ENCODE measurements at regions not wholly inside any gene's neighbourhood (a gene's known extent, or its start where the extent isn't known, plus 50 kb on each side); places are given as distances from the start of the nearest gene placed in this dataset.

GRCh38 chr3:180246688-180247195, 210.0 kb upstream of the PEX5L start:
- no peak overlapping the region for H3K4me3 ChIP-seq (ENCODE audit: control insufficient read depth, low read depth, low read length)
- no peak for TF ChIP-seq CTCF (IDR thresholded peaks at IDR 0.05; ENCODE audit: control insufficient read depth, insufficient read depth, low read depth, low read length, missing control alignments)
- no peak for DNase-seq (ENCODE audit: low read depth)

GRCh38 chr3:180250172-180250571, 213.4 kb upstream of the PEX5L start:
- peak; percentile 14 for DNase-seq (ENCODE audit: low read depth)
- TF ChIP-seq CTCF (IDR thresholded peaks at IDR 0.05; ENCODE audit: control insufficient read depth, insufficient read depth, low read depth, low read length, missing control alignments): no peak
- H3K4me3 ChIP-seq (ENCODE audit: control insufficient read depth, low read depth, low read length): no peak overlapping the region

GRCh38 chr3:180252683-180253082, 215.9 kb upstream of the PEX5L start:
- no peak for TF ChIP-seq CTCF (IDR thresholded peaks at IDR 0.05; ENCODE audit: control insufficient read depth, insufficient read depth, low read depth, low read length, missing control alignments)
- H3K4me3 ChIP-seq (ENCODE audit: control insufficient read depth, low read depth, low read length): no peak overlapping the region
- DNase-seq (ENCODE audit: low read depth): no peak

- DNase-seq (ENCODE audit: low read depth): peak; percentile 8
- H3K4me3 ChIP-seq (ENCODE audit: control insufficient read depth, low read depth, low read length): no peak overlapping the region
- no peak for TF ChIP-seq CTCF (IDR thresholded peaks at IDR 0.05; ENCODE audit: control insufficient read depth, insufficient read depth, low read depth, low read length, missing control alignments)
These were observed 216.5 kb upstream of the PEX5L start for GRCh38 chr3:180253283-180253682.

- H3K4me3 ChIP-seq (ENCODE audit: control insufficient read depth, low read depth, low read length): no peak overlapping the region
- no peak for TF ChIP-seq CTCF (IDR thresholded peaks at IDR 0.05; ENCODE audit: control insufficient read depth, insufficient read depth, low read depth, low read length, missing control alignments)
- no peak for DNase-seq (ENCODE audit: low read depth)
These were observed 227.7 kb upstream of the PEX5L start for GRCh38 chr3:180264479-180264878.

- no peak for TF ChIP-seq CTCF (IDR thresholded peaks at IDR 0.05; ENCODE audit: control insufficient read depth, insufficient read depth, low read depth, low read length, missing control alignments)
- no peak overlapping the region for H3K4me3 ChIP-seq (ENCODE audit: control insufficient read depth, low read depth, low read length)
- peak; percentile 46 for DNase-seq (ENCODE audit: low read depth)
These were observed 228.8 kb upstream of the PEX5L start for GRCh38 chr3:180265551-180265950.
